ENCODE measurements at regions not wholly inside any gene's neighbourhood (a gene's known extent, or its start where the extent isn't known, plus 50 kb on each side); places are given as distances from the start of the nearest gene placed in this dataset.
A peak's percentile ranks its signal among the peaks of the same experiment; 100 is the strongest.
"Not testable (repeated sequence)": the region's sequence is repeated elsewhere in the genome, so short reads cannot be mapped to it uniquely, and the experiment has no call there.

DNA sequence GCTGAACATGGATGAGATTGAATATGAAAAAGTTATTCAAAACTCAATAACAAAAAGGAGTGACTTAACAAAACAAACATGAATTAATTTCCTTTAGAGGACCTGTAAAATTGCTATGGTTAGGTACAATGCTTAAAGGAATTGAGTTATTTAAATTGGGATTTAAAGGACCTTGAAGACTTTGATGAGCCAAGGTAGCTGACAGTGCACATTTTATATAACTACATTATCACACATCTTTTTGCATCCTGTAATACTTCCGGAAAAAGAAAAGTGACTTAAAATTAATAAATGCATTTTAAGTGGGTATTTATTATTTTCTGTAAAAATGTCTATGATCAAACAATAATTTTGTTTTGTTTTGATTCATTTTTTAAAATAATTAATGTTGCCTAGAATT is 964.8 kb upstream of the SLIT2 start:
- no peak for DNase-seq

GRCh38 chr4:19285146-19285545 is 966.6 kb upstream of the SLIT2 start:
- DNase-seq: no peak

DNA sequence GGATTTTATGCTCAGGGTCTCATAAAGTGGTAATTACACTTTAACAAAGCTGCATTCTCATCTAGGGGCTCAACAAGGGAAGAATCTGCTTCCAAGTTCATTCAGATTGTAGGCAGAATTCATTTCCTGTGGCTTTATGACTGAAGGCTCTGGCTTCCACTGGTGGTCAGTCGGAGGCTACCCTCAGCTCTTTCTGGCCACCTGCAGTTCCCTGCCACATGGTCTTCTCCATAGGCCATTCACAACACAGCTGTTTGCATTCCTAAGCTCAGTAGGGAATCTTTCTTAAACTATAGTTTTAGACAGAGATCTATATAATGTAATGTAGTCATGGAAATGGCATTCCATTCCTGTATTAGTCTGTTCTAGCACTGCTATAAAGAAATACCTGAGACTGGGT is 973.0 kb upstream of the SLIT2 start:
- DNase-seq: no peak

GRCh38 chr4:19266566-19266965 is 985.1 kb upstream of the SLIT2 start:
- DNase-seq: no peak

- no peak for DNase-seq
Measured at GRCh38 chr4:19262467-19262866, 989.2 kb upstream of the SLIT2 start.

DNA sequence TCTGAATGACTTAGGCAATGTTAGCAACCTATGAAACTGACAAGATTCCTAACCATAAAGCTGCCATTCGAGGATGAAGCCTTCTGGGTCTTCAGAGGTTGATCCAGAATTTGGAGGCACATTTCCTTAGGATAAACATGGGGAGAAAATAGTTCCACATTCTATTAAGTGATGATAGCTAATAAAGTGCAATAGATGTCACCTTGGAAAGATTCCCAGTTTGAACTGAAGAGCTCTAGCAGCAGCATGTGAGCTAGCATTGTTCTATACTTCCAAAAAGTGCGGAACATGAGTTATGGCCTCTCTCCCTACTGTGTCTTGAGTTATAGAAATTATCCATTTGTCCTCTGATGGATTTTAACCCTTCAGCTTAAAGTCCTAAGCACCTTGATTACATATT is 991.4 kb upstream of the SLIT2 start:
- no peak for DNase-seq

GRCh38 chr4:19259920-19260319 is 991.8 kb upstream of the SLIT2 start:
- DNase-seq: no peak

- DNase-seq: no peak
Measured at GRCh38 chr4:19256823-19257222, 994.9 kb upstream of the SLIT2 start.

- DNase-seq: no peak
Measured at GRCh38 chr4:19254486-19254885, 997.2 kb upstream of the SLIT2 start.

GRCh38 chr4:19248023-19248422 is 1003.7 kb upstream of the SLIT2 start:
- DNase-seq: no peak

- no peak for DNase-seq
Measured at GRCh38 chr4:19241895-19242294, 1009.8 kb upstream of the SLIT2 start.

DNA sequence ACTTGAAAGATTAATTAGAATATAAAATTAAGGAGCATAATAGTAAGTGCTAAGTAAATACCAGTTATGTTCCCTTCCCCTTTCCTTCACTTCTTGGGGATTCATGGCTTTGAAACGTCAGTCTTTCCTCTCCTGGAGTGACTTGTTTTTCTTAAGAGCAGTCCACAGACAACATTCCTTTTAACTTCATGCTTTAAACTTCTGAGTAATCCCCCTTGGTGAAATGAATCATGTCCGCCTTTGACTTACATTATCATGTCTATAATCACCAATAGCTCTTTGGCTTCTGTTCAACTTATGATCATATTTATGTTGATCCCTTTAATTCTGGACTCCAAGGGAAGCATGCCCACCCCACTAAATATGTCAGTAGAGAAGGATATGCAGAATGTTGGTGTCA is 1012.1 kb upstream of the SLIT2 start:
- DNase-seq: peak; percentile 80

DNA sequence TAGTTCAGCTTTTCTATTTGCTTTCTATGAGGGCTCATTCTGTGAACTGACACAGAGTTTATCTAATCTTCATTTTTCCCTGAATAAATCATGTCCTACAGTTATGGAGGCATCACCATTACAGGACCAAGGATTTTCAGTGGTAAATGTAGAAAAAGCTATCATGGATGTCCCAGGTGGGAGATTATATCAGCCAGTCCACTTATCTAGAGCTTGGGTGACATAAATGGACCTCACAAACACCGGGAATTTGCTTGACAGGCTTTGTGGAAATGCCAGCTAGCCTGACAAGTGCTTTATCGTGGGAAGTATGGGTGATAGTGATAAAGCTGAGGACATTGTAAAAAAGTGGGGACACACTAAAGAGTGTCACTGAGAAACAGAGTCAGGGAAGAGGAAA is 1015.2 kb upstream of the SLIT2 start:
- no peak for DNase-seq

DNA sequence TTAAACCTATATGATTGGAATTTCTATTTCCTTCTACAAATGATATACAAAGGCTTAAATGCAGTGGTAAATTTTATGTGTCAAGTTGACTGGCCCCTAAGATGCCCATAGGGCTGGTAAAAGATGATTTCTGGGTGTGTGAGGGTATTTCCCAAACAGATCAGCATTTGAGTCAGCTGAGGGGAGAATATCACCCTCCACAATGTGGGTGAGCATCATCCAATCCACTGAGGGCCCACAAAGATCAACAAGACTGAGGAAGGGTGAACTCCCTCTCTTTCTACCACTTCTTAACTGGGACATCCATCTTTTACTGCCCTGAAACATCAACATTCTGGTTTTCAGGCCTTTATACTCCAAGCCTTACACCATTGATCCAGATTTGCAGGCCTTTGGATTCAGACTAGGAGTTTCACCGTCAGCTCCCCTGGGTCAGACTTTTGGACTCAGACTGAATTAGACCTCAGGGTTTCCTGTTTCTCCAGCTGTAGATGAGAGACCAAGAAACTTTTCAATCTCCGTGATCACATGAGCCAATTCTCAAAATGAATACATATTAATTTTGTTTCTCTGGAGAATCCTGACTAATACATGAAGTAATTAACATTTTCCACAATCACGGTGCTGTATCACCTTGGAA is 1020.7 kb upstream of the SLIT2 start:
- DNase-seq: no peak

- no peak for DNase-seq
Measured at GRCh38 chr4:19227701-19228100, 1024.0 kb upstream of the SLIT2 start.

GRCh38 chr4:19224820-19225219 is 1026.9 kb upstream of the SLIT2 start:
- peak; percentile 44 for DNase-seq

- DNase-seq: no peak
Measured at GRCh38 chr4:19216476-19216875, 1035.2 kb upstream of the SLIT2 start.

DNA sequence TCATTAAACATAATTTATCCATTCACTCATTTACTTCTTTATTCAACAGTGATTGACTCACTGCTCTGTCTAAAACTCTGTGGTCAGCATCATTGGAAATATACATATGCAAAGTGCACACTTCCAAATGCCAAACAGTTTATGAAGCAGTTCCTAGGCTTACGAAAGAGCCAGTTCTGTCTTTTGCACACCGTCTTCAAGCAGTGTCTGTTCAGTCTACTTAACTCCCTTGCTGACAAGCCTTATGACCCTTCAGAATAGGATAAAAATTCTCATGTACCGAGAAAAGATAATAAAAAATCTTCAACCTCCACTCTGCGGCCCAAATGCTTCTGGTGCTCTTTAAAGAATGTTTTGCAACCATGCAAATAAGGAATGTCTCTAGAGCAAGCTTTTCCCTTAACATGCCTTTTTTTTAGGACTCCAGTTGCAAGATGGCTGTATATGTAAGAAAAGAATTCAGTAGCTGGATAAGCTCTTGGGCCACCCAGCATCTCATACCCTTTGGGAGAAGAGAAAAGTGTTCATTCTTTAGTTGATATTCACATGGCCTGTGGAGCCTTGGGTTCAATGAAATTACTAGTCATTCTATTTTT is 1037.0 kb upstream of the SLIT2 start:
- peak; percentile 16 for DNase-seq

- peak; percentile 20 for DNase-seq
Measured at GRCh38 chr4:19213388-19213787, 1038.3 kb upstream of the SLIT2 start.

DNA sequence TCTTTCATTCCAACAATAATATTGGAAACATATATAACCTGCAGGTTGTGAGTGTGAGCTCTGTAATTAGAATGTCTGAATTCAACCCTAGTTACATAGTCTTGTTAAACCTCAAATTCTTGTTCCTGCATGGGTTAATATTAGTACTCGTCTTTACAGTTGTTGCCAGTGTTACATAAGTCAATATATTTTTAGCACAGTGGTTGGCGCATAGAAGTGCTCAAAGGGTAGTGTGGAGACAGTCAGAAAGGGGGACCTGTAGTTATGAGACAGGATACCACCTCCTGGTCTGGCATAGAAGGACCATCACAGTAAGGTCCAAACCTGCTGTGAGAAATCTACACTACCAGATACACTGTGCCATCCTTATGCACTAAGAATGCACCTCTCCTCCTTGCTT is 1045.9 kb upstream of the SLIT2 start:
- no peak for DNase-seq

- not testable (repeated sequence) for DNase-seq
Measured at GRCh38 chr4:19197838-19198237, 1053.9 kb upstream of the SLIT2 start.

DNA sequence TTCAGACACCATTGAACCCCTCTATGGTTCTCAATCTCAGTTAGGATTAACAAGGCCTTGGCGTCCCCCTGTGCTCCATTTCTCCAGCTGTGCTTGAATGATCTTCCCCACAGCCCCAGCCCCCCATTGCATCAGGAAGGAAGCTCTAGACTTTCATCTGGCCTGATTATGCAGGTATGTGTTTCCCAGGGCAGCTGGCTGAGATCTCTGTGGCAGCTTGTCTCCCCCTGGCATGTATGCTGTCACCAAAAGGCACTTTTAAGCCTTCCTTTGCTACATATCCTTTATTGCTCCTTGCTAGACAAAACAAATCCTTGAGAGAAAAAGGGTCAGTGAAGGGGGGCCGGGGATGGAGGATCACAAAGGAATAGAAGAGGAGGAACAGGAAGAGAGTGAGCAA is 1056.0 kb upstream of the SLIT2 start:
- no peak for DNase-seq

DNA sequence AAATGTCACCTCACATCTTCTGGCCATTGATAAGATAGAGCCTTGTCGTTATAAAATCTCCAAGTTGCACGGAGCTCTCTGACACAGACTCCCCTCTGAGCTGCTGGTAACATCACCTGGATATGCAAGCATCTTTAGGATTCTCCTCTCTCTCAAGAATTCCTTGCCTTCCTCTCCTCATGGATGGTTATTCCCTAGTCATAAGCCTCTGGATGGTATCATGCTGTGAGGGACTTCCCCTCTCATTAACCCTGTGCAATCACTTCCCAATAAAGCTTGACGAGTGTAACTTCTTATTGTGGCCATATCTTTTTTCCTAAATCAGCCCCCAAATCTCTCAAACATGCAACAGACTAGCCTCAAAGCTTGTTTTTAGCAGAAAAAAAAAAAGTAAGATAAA is 1057.0 kb upstream of the SLIT2 start:
- DNase-seq: no peak

GRCh38 chr4:19193274-19193981 is 1058.3 kb upstream of the SLIT2 start:
- DNase-seq: no peak

Data from HCEC 1CT (cell line).